GM18858 (cell line): ENCODE measurements at regions not wholly inside any gene's neighbourhood (a gene's known extent, or its start where the extent isn't known, plus 50 kb on each side); places are given as distances from the start of the nearest gene placed in this dataset.

Source experiments
- ATAC-seq: cut with Tn5 transposase; IDR thresholded peaks from one replicate; pipeline ENCODE4 v1.9.1; 2021; ENCODE audit not compliant: unreplicated experiment

DNA sequence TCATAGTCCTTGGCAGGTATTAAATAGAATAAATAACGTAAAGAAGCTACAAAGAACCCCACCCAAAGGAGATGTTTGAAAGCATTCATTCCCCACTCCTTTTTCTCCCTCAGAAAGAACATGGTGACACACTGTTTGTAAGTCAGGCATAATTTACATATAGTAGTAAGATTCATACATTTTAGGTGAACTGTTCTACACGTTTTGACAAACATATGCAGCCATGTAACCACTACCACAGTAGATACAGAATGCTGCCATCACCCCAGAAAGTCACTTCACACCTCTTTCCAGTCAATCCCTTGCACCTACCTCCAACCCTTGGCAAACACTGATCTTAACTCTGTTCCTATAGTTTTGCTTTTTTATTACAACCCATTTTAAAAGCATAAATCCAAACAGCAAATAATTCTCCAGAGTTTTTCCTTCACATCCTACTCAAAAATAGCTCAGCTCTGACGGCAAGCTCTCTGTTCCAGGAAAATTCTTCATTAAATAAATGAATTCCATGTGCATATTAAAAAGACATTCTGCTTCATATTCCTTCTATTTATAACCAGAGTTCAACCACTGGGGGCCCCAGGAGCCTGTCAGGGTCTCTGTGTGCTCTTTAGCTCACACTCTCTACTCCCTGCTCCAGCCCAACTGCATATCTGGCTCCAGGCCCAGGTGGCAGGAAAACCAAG, 258.8 kb downstream of the PLPP3 start:
- ATAC-seq, result no peak

DNA sequence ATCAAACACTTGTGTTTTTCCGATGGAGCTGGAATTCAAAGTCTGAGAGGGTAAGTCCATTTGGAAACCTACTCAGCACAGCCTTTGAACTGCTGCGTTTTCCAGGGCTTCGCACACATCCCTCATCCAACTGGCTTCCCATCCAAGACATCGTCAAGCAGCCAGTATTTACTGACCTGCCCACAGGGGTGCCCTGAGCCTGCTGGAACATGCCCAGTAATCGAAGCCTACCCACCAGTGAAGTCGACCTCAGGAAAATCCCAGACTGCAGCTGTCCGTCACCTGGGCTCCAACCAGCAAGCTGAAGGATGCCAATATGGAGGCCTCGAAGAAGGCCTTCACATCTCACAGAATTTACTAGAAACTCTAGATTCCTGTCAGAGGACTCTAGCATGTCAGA, 261.6 kb downstream of the PLPP3 start:
- ATAC-seq, result no peak

DNA sequence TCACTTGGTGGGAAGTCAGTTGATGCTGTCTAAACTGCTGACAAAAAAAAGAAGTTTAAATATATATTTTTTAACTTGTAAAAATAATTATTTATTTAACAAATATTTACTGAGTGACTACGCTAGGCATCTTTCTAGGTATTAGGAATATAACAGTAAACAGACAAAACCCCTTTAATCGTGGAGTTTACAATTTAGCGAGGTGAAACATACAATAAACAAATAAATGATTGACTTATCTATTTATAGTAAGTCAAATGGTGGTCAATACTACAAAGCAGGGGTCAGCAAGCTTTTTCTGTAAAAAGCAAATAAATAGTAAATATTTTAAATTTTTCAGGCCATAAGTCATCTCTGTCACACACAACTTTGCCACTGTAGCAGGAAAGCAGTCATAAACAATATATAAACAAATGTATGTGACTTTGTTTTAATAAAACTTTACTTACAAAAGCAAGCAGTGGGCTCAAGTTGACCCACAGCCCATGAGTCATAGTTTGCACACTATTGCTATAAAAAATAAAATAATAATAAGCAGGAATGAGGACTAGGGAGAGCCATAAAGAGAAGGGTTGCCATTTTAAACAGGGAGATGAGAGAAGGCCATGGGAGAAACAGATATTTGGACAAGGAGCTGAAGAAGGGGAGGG, 263.9 kb downstream of the PLPP3 start:
- ATAC-seq, result no peak

DNA sequence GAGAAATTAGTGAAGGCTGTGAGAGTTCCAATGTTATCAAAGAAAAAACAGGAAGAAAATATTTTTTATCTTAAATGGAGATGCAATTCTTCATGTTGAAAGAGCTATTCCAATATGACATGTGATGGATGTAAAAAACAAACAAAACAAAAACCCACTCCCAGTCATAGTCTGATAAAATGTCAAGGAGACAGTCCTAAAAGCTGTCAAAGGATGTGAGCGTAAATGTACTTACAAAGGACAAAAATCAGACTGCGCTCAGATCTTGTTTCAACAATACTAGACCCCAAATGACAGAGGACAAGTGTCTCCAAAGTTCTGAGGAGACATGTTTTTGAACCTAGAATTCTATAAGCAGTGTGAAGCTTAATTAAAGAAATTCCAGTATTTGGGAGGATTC, 265.8 kb downstream of the PLPP3 start:
- no peak for ATAC-seq

DNA sequence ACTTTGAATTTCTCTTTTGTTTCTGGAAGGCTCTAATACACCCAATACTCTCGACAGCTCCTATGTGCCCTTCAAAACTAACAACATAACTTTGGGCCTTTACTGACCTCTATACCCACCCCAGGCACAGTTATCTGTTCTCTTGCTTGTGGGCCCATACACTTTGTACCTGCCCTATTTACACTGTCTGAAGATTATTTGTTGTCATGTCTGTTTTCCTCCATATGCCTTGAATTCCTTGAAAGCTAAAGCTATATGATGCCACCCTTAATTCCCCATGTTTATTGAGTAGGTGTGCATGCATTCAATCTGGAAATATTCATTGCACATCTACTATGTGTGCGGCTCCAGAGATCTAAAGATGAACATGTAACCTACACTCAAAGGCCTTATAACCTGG, 267.6 kb downstream of the PLPP3 start:
- ATAC-seq, result no peak

DNA sequence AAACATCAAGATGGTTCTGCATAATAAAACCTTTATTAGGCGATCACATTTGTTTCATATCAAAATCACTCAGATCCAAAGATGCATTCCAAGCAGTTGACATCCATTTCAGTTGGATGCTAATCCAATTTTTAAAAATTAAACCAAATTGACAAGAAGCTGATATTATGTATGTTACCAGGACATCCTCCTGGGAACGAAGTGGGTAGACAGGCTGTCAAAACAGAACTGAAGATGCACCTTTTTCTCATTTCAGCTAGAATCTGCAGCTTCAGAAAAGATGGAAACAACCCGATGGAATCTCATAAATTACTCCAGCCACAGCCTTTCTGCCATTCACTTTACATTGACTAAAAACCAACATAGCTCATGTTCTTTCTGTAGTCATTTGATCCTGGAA, 268.4 kb downstream of the PLPP3 start:
- ATAC-seq, result no peak

DNA sequence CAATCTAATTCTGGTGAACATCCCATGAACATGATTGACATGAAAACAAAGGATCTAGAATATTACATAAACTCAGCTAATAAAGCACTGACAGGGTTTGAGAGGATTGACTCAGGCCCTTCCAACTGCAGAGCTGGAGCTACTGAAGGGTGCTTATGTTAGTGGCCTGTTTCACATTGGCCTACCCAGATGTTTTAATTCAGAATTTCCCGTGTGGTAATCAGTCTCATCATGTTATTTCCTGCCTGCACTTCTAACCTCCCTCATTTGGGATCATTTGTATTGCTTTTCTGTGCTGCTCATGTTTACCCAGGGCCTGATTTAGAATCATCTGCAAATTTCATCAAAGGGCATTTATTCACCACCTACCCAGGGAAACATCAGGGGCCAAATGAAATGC, 270.3 kb downstream of the PLPP3 start:
- ATAC-seq, result no peak

DNA sequence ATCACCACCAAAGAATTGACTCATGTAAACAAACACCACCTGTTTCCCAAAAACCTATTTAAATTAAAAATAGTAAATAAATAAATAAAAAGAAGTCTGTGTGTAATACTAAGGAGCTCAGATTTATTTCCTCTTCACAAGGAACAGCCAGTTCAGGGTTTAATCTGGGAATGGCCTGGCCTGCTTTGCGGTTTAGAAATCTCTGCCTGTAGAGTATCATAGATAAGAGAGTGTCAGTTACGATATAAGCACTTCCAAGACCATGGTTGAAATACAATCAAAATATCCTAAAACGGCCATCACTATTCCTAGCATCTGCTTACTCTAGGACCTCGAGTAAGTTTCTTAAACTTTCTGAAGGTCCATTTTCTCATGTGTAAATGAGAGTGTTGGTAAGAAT, 274.4 kb downstream of the PLPP3 start:
- no peak for ATAC-seq

DNA sequence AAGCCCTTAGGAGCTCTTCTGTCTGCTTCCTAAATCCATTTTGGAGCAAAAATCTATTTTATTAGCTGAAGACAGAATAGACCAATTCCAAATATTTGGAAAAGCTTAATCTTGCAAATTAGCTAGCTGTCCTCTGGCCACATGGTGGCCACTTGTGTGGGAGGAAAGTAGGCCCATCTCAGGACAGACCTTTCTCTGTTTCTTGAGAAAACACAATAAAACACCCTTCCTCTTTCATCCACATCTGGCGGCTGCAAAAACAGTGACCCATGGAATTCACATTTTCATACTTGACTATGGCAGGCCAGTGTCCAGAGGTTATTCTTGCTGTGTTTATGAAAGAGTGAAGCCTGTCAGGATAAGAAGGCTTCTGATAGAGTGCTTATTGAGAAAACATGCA, 275.6 kb downstream of the PLPP3 start:
- no peak for ATAC-seq

DNA sequence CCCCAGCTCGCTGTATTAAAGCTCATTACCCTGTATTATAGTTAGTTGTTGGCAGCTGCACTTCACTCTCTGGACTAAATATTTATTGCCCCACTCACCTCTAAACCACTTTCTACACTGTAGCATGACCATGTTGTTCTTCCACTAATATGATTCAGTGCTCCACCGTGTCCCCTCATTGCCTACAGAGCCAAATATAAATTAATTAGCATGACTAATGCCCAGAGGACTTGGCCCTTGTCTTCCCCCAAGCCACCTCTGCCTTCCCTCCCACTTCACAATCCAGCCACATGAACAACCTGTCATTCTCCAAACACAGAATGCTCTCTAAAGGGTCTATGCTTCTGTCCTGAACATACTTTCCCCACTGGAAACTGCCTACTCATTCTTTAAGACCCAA, 276.5 kb downstream of the PLPP3 start:
- ATAC-seq, result no peak

DNA sequence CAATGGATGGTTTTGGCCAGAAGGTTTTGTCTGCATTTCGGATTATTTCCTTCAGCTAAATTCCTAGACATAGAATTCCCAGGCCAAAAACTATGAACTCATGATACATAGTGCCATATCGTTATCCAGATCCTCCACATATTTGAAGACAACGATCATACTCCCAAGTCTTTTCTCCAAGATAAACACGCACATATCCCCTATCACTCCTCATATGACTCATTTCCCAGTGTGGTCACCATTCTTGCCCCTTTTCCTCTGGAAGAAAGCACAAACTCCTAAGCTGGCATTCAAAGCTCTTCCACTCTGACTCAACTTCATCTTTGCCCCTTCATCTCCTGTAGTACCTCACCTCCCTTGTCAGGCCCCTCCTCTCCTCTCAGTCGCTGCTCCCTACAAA, 277.6 kb downstream of the PLPP3 start:
- ATAC-seq, result no peak

DNA sequence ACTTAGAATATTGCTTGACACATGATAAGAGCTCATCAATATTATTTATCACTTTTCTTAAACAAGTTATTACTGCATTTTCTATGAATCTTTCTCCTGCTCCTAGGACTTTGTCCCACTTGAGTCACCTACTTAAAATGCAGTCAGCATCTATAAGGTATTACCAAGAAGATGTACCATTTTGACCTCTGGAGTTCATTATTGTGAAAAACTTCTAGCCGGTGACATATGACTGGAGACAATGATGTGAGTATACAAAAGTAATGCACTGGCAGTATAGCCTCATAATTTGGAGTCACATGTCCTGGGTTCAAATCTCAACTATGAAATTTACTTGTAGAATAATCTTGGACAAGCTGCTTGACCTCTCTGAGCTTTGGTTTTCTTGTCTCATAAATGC, 278.5 kb downstream of the PLPP3 start:
- no peak for ATAC-seq

DNA sequence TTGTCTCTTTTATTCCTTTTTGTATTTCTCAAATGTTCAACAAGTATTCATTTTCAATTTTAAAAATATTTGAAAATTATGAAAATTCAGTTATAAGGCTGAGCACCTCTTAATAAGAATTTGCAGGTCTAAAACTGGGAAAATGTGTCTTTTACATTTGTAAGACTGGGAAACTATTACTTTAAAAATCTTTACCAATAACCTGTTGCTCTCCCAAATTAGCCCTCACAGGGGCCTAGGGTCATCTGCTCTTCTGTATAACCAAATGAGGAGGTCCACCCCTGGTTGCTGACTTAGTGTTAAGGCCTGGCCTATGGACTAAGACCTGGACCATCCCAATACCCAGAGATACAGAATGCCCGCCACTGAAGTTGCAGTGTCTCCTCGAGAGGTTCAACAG, 280.5 kb downstream of the PLPP3 start:
- ATAC-seq, result no peak

DNA sequence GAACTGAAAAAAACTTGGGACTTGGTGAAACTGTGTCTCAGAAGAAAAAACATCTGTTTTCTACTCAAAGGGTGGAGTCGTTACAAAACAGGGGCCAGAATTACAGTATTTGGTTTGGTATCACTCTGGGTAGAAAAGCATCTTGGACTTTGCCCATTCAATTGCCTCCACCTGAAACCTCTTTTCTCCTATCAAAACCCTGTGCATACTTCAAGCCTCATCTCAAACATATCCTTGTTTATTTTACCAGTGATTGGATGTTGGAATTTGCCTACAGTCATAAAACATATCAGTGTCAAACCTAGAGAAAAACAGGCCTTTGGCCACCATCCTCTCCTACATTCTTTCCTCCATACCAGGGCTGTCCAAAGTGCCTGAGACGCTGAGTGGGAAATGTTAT, 281.5 kb downstream of the PLPP3 start:
- ATAC-seq, result no peak

DNA sequence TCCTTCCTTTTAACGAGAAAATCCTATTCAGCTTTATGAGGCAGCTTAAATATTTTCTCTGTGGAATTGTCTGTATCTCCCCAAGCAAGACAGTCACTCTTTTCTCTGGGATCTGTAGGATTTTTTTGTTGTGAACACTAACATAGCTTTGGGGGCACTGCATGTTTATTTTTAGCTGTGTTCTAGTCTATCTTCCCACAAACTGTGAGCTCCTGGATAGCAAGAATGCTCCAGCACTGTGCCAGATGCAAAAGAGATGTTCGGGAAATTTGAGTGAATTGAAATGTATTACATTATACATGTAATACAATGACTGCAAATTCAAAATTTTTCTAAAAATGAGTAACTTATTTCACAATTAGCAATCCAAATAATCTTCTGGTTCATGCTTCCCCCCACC, 282.2 kb downstream of the PLPP3 start:
- ATAC-seq, result no peak

DNA sequence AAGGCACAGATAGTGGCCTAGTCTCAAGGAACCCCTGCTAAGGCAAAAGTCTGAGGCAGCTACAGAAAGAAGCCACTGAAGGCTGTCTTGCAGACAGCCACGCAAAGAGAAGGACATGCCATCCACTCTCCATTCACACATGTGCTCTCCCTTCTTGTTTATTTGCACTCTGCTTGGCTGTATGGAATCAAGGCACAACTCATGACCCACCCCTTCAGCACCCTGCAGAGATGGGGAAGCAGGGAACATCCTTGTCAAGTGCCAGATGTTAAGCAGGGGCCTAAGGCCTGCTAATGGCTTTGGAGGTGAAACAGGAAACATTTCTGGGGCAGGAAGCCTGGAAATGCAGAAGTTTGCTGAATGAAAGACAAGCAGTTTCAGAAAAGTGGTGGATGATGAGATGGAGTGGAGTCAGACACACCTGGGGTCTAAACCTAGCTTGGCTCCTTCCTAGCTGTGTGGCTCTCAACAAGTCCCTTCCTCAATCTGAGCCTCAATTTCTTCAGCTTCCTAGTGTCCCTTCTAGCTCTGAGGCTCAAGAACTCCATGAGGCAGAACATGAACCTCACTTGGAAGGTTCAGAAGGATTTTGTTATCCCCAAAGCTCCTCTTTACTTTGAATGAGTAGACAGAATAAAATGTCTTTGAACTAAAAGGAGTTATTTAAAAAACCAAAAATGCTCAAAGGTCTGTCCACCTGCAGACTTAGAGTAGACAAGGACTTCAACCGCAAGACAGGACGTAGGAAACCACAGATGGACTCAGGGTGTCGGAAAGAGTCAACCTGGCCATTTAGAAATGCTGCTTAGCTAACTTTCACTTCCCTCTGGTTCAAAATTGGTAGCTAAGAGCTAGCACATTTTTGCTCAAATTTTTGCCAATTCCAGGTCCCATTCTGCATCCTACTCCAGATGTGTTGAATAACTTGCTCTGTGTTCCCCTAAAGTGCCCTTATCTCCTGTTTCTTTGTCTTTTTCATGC, 283.1 kb downstream of the PLPP3 start:
- ATAC-seq, result no peak

DNA sequence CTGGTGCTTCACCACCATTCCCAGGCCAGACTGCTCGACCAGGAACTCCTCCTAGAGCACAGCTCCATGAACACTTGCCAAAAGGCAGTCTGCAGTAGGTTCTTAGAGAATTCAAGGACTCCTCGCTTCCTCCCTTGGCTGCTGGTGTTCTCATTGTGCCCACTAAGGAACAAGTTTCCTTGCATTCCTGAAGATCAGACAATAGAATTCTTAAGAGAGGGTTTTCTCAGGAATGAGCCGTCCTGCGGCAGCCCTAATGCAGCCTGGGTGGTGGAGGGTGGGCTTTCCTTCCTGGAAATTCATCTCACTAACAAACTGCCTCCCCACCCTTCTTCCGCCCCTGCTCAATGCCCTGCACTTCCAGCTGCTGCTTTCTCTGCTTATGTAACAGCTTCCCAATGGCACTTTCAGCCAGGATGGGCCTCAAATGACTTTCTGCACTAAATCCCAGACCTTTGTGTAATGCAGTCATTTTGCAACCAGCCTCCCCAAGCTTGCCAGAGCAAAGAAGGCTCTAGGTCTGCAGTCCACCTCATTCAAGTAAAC, 287.9 kb downstream of the PLPP3 start:
- ATAC-seq, result no peak

DNA sequence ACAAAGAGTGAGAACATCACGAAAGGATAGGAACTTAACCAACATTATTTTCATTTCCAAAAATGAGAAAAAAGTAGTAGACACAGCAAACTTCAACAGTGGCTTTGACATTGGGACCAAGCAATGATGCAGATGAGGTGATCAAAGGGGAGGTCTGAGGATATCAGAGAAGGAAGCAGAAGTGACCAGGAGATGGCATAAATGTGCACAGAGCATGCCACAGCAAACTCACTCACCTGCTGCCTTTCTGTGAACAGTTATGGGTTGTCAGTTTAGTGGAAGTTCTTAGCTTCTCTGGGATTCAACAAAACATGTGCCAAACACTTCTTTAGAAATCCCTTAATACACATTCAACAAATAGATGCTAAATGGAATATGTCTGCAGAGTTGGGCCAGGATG, 290.1 kb downstream of the PLPP3 start:
- no peak for ATAC-seq

DNA sequence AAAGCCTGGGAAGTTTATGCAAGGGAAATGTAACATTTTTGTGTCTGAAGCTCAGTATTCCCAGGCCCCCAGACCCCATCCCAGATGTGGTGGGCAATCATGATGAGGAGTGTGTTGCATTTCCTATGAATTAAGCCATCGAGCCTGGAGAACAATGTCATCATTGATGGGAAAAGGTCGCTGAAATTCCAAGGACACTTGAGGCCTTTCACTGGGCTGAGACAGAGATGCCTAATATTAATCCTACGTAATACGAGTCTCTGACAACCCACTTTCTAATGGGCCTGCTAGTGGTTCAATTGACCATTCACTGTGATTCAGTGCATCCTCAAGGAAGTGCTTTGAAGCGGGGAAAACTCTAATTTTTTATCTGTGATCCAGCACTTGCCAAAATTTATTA, 291.6 kb downstream of the PLPP3 start:
- no peak for ATAC-seq

DNA sequence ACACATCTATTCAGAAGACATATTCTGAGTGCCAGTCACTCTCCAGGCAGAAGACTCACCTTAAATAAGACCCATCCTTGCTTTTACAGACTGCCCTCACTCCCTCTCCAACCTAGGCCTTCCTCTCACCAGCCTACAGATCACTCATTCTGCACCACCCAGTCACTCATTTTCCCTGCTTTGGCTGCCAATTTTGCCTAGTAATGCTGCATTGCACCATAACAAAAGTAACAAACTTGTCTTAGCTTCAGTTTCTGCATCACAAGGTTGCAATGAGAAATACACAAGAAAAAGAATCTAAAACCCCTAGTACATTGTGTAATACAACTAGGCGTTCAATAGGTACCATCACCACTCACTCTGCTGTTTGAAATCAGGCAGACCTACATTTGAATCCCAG, 292.4 kb downstream of the PLPP3 start:
- no peak for ATAC-seq

DNA sequence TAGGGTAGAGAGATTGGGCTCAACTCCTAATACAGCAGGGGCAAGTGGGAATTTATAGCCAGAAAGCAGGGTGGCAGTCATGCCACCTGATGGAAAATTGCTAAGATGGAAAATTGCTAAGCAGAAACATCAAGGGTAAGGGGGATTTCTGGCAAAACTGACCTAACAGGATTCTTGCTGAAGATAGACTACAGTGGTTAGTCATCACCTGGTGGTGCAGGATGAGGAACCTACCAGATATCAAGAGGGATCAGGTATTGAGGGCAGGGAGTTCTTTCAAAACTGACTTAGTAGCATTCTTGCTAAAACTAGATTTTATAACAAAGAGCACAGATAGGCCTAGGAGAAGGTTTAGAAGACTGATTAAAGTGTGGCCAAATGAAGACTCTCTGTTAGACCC, 292.9 kb downstream of the PLPP3 start:
- no peak for ATAC-seq
